A549 (cell line): ENCODE measurements at regions not wholly inside any gene's neighbourhood (a gene's known extent, or its start where the extent isn't known, plus 50 kb on each side); places are given as distances from the start of the nearest gene placed in this dataset.

Experiments
- ATAC-seq, 2 experiments: fragments of 200-7000 bp in 1 of 2; fragments of >200 bp in 1 of 2; cut with Nextera tagmentation in 1 of 2; cut with Tn5 transposase in 1 of 2; 3 replicates each; pipeline versions ENCODE4 v1.8.0 to v1.9.1; 2018 to 2020; ENCODE audit warnings: mild to moderate bottlenecking in 1 of 2, moderate library complexity in 1 of 2
- CTCF ChIA-PET: fragments of 300-600 bp; sonication (Branson Sonifier 250); formaldehyde crosslinking; extraction: SDS; loops from one replicate; lab custom pipeline; 2021; ENCODE audit warnings: antibody characterized with exemption, inconsistent platforms; lab: Yijun Ruan, JAX
- POLR2A ChIA-PET: fragments of 350-600 bp; formaldehyde crosslinking; extraction: SDS; loops from one replicate; lab custom pipeline; 2021; ENCODE audit warnings: antibody characterized with exemption, inconsistent platforms; lab: Yijun Ruan, JAX
- DNase-seq, 2 experiments: peaks; one replicate each; pipeline versions ENCODE4 v3.0.0 to v3.0.0-alpha.2; 2011 to 2016; ENCODE audit warnings: low read depth in 1 of 2, low spot score in 1 of 2
- FAIRE-seq: peaks from 2 replicates; lab custom pipeline; 2011; peaks lifted over from hg19 to GRCh38; lab: Jason Lieb, UNC
- H3K27ac ChIP-seq, 2 experiments: fragments of >200 bp; sonication (Bioruptor Twin); formaldehyde crosslinking; 3 replicates each; pipeline ENCODE4 v1.5.1; 2016 to 2017
- H3K4me1 ChIP-seq: fragments of >200 bp; sonication (Bioruptor Twin); formaldehyde crosslinking; 3 replicates; pipeline ENCODE4 v1.6.1; 2016
- H3K4me2 ChIP-seq: fragments of >200 bp; sonication (Bioruptor Twin); formaldehyde crosslinking; 3 replicates; pipeline ENCODE4 v1.6.1; 2016
- H3K4me3 ChIP-seq: fragments of >200 bp; sonication (Bioruptor Twin); formaldehyde crosslinking; 3 replicates; pipeline ENCODE4 v1.5.1; 2016
- H3K9me3 ChIP-seq: fragments of >200 bp; sonication (Bioruptor Twin); formaldehyde crosslinking; 3 replicates; pipeline ENCODE4 v1.6.1; 2016
- BHLHE40 ChIP-seq: IDR thresholded peaks from 2 replicates; pipeline ENCODE4 v1.6.1; 2012; ENCODE audit warnings: low read depth, low read length, inconsistent platforms
- CBX2 ChIP-seq: fragments of 200-600 bp; sonication (generic); IDR thresholded peaks from 2 replicates; pipeline ENCODE4 v1.6.1; 2016; ENCODE audit warnings: low read depth, mild to moderate bottlenecking, borderline replicate concordance
- CBX8 ChIP-seq: fragments of 200-600 bp; sonication (generic); IDR thresholded peaks from 2 replicates; pipeline ENCODE4 v1.6.1; 2016
- EHMT2 ChIP-seq: fragments of 200-600 bp; sonication (generic); IDR thresholded peaks from 2 replicates; pipeline ENCODE4 v1.6.1; 2016; ENCODE audit warnings: antibody characterized with exemption, low read depth, mild to moderate bottlenecking, moderate library complexity
- EP300 ChIP-seq, 2 experiments: fragments of >200 bp; sonication (Bioruptor Twin); formaldehyde crosslinking; IDR thresholded peaks; 2 replicates in 1 of 2; 3 replicates in 1 of 2; pipeline ENCODE4 v1.6.1; 2016 to 2017
- ESRRA ChIP-seq: fragments of 150-350 bp; IDR thresholded peaks from 2 replicates; pipeline ENCODE4 v1.6.1; 2014; ENCODE audit warnings: mild to moderate bottlenecking, low read length, borderline replicate concordance
- FOSB ChIP-seq: fragments of 250-450 bp; sonication (Bioruptor Pico); IDR thresholded peaks from 2 replicates; pipeline ENCODE4 v1.5.0; 2020; ENCODE audit warnings: mild to moderate bottlenecking, moderate library complexity
- HES2 ChIP-seq: fragments of >200 bp; sonication (Bioruptor Twin); formaldehyde crosslinking; IDR thresholded peaks from 2 replicates; pipeline ENCODE4 v1.6.1; 2016
- HEYL ChIP-seq: fragments of 250-450 bp; sonication (Bioruptor Pico); IDR thresholded peaks from 2 replicates; pipeline ENCODE4 v1.8.0; 2021; ENCODE audit warnings: mild to moderate bottlenecking, moderate library complexity
- HMGXB4 ChIP-seq: fragments of 250-450 bp; sonication (Bioruptor Pico); IDR thresholded peaks from 2 replicates; pipeline ENCODE4 v1.5.0; 2021; ENCODE audit warnings: mild to moderate bottlenecking, moderate library complexity, borderline replicate concordance
- HOXB13 ChIP-seq: fragments of 250-450 bp; sonication (Bioruptor Pico); IDR thresholded peaks from 2 replicates; pipeline ENCODE4 v1.5.0; 2020; ENCODE audit warnings: low read depth, mild to moderate bottlenecking, moderate library complexity
- JUNB ChIP-seq: fragments of >200 bp; sonication (Bioruptor Twin); formaldehyde crosslinking; IDR thresholded peaks from 2 replicates; pipeline ENCODE4 v1.6.1; 2016
- KDM5A ChIP-seq: fragments of 200-600 bp; sonication (generic); IDR thresholded peaks from 2 replicates; pipeline ENCODE4 v1.6.1; 2016; ENCODE audit warnings: antibody characterized with exemption, mild to moderate bottlenecking
- MAX ChIP-seq: IDR thresholded peaks from 2 replicates; pipeline ENCODE4 v1.6.1; 2012
- MAZ ChIP-seq: fragments of 150-350 bp; IDR thresholded peaks from 2 replicates; pipeline ENCODE4 v1.6.1; 2014; ENCODE audit warnings: antibody characterized with exemption, low read depth, low read length, borderline replicate concordance
- MYC ChIP-seq: IDR thresholded peaks from 2 replicates; pipeline ENCODE4 v1.6.1; 2012; ENCODE audit warnings: mild to moderate bottlenecking, inconsistent platforms, low read length, improper control_type of control experiment, borderline replicate concordance
- NFE2L2 ChIP-seq: fragments of 150-350 bp; conservative IDR thresholded peaks from 2 replicates; pipeline ENCODE4 v1.6.1; 2014; ENCODE audit warnings: low read length
- NPAS2 ChIP-seq: fragments of 250-450 bp; sonication (Bioruptor Pico); IDR thresholded peaks from 2 replicates; pipeline ENCODE4 v1.8.0; 2022; ENCODE audit warnings: mild to moderate bottlenecking, moderate library complexity, borderline replicate concordance
- NR3C1 ChIP-seq: fragments of >200 bp; sonication (Bioruptor Twin); formaldehyde crosslinking; IDR thresholded peaks from 3 replicates; pipeline ENCODE4 v1.6.1; 2017
- PBX3 ChIP-seq: IDR thresholded peaks from 2 replicates; pipeline ENCODE4 v1.6.1; 2012
- PHF8 ChIP-seq: fragments of 200-600 bp; sonication (generic); IDR thresholded peaks from 2 replicates; pipeline ENCODE4 v1.6.1; 2016; ENCODE audit warnings: low read depth, mild to moderate bottlenecking, antibody characterized with exemption, moderate library complexity, borderline replicate concordance
- POLR2AphosphoS2 ChIP-seq: conservative IDR thresholded peaks from 2 replicates; pipeline ENCODE4 v1.6.1; 2012; ENCODE audit warnings: low read length, improper control_type of control experiment, inconsistent platforms
- RAD21 ChIP-seq, 2 experiments: fragments of >200 bp in 1 of 2; sonication (Bioruptor Twin) in 1 of 2; formaldehyde crosslinking in 1 of 2; IDR thresholded peaks in 1 of 2; conservative IDR thresholded peaks in 1 of 2; 2 replicates in 1 of 2; 3 replicates in 1 of 2; pipeline ENCODE4 v1.6.1; 2012 to 2018; ENCODE audit warnings: inconsistent platforms in 1 of 2
- RARB ChIP-seq: fragments of 250-450 bp; sonication (Bioruptor Pico); IDR thresholded peaks from 2 replicates; pipeline ENCODE4 v1.8.0; 2021; ENCODE audit warnings: mild to moderate bottlenecking, moderate library complexity
- RCOR1 ChIP-seq: fragments of 150-350 bp; IDR thresholded peaks from 2 replicates; pipeline ENCODE4 v1.6.1; 2014; ENCODE audit warnings: antibody characterized with exemption, low read length, low read depth
- SMC3 ChIP-seq: fragments of >200 bp; sonication (Bioruptor Twin); formaldehyde crosslinking; IDR thresholded peaks from 3 replicates; pipeline ENCODE4 v1.6.1; 2018; ENCODE audit warnings: inconsistent platforms
- ZC3H11A ChIP-seq: fragments of 450-650 bp; IDR thresholded peaks from 2 replicates; pipeline ENCODE4 v1.6.1; 2014; ENCODE audit warnings: antibody characterized with exemption, mild to moderate bottlenecking
- WGBS: methylation state at CpG from one replicate; pipeline ENCODE4 v1.1.6; 2017; ENCODE audit errors: missing lambda C conversion rate; 5-methylcytosine and 5-hydroxymethylcytosine counted together

- no peaks in the 10 kb centered on the region for H3K4me1 ChIP-seq
- H3K4me3 ChIP-seq = no peak overlapping the region
- TF ChIP-seq EP300 (IDR thresholded peaks at IDR 0.05) (no peak), HOXB13 (no peak), MAZ (no peak), KDM5A (no peak), POLR2AphosphoS2 (no peak), ZC3H11A (no peak), JUNB (no peak)
- no peak for DNase-seq
- ChIA-PET CTCF (no interaction called here), POLR2A (no interaction called here)
- no peaks in the 10 kb centered on the region for H3K9me3 ChIP-seq
- ATAC-seq = no peak
- FAIRE-seq = no peak
- 0% methylated on average over 2 of the region's 2 CpGs for WGBS
- H3K4me2 ChIP-seq = no peak overlapping the region
- no peak overlapping the region for H3K27ac ChIP-seq
Measured at GRCh38 chr21:27756191-27756590, 789.3 kb upstream of the ADAMTS5 start.

- Histone ChIP-seq H3K4me1 (no peaks in the 10 kb centered on the region), H3K4me2 (no peak overlapping the region), H3K27ac (no peak overlapping the region), H3K4me3 (no peak overlapping the region), H3K9me3 (no peaks in the 10 kb centered on the region)
- 3% methylated on average over 3 of the region's 7 CpGs for WGBS
- TF ChIP-seq SMC3 (no peak), CBX2 (no peak), HEYL (CRISPR knock-in tag) (no peak), NFE2L2 (no peak)
- CTCF ChIA-PET = no interaction called here
- POLR2A ChIA-PET = no interaction called here
- FAIRE-seq = no peak
- no peak for ATAC-seq
- DNase-seq = no peak
Measured at GRCh38 chr21:27743971-27744564, 777.2 kb upstream of the ADAMTS5 start.

GRCh38 chr21:27741736-27742135 lies 774.8 kb upstream of the ADAMTS5 start:
- CTCF ChIA-PET = interaction anchor here (1.4 kb wide), 1 partner anchor 18 kb away, joined by 3 read pairs; no protein-coding TSS in a partner anchor
- ATAC-seq = no peak
- no peak for DNase-seq
- Histone ChIP-seq H3K9me3 (no peaks in the 10 kb centered on the region), H3K4me1 (no peaks in the 10 kb centered on the region), H3K27ac (no peak overlapping the region), H3K4me3 (no peak overlapping the region), H3K4me2 (no peak overlapping the region)
- 7% methylated on average over 2 of the region's 2 CpGs for WGBS
- no peak for FAIRE-seq
- TF ChIP-seq HMGXB4 (no peak), FOSB (CRISPR knock-in tag) (no peak), PHF8 (no peak), HES2 (no peak), CBX8 (no peak), NPAS2 (CRISPR knock-in tag) (no peak), BHLHE40 (no peak), EP300 (IDR thresholded peaks at IDR 0.05) (no peak), MYC (no peak), NR3C1 (no peak), RARB (CRISPR knock-in tag) (no peak), PBX3 (no peak), RCOR1 (no peak), ESRRA (no peak), MAX (no peak), SMC3 (no peak), RAD21 (conservative IDR thresholded peaks at IDR 0.05 in 1 of 2, IDR thresholded peaks at IDR 0.05 in 1 of 2) (no peak), EHMT2 (no peak)
- POLR2A ChIA-PET = no interaction called here
